ENCODE measurements at regions not wholly inside any gene's neighbourhood (a gene's known extent, or its start where the extent isn't known, plus 50 kb on each side); places are given as distances from the start of the nearest gene placed in this dataset.

GRCh38 chr20:16173044-16173443 lies 400.2 kb downstream of the KIF16B start (continued):
- TF ChIP-seq IRF3 (IDR thresholded peaks at IDR 0.05) (no peak), PKNOX1 (IDR thresholded peaks at IDR 0.05) (no peak), MEF2A (IDR thresholded peaks at IDR 0.05; ENCODE audit: insufficient read depth, low read depth, low read length) (no peak), CBX5 (IDR thresholded peaks at IDR 0.05; ENCODE audit: low read depth) (no peak), NFYA (IDR thresholded peaks at IDR 0.05; ENCODE audit: borderline replicate concordance, low read depth, low read length) (no peak), ZSCAN29 (IDR thresholded peaks at IDR 0.05) (no peak), PRDM15 (CRISPR knock-in tag; IDR thresholded peaks at IDR 0.05) (no peak), SUZ12 (IDR thresholded peaks at IDR 0.05; ENCODE audit: unreplicated experiment) (no peak), BCLAF1 (IDR thresholded peaks at IDR 0.05) (no peak)
